Umbilical cord (tissue), 1 donor: ENCODE measurements at regions not wholly inside any gene's neighbourhood (a gene's known extent, or its start where the extent isn't known, plus 50 kb on each side); places are given as distances from the start of the nearest gene placed in this dataset.
A peak's percentile ranks its signal among the peaks of the same experiment; 100 is the strongest.

ENCODE experiments used
- DNase-seq: peaks from one replicate; pipeline ENCODE4 v3.0.0-alpha.2; 2015; ENCODE audit warnings: low spot score

GRCh38 chrX:46301903-46302302, 243.3 kb downstream of the ZNF674 start:
- no peak for DNase-seq

GRCh38 chrX:46298821-46299220, 246.4 kb downstream of the ZNF674 start:
- DNase-seq: no peak

- no peak for DNase-seq
These were observed 249.3 kb downstream of the ZNF674 start for GRCh38 chrX:46295963-46296362.

GRCh38 chrX:46294234-46294633, 251.0 kb downstream of the ZNF674 start:
- no peak for DNase-seq

- no peak for DNase-seq
These were observed 265.3 kb downstream of the ZNF674 start for GRCh38 chrX:46279925-46280313.

GRCh38 chrX:46279214-46279924, 265.9 kb downstream of the ZNF674 start:
- peak; percentile 7 for DNase-seq

- DNase-seq: no peak
These were observed 266.6 kb downstream of the ZNF674 start for GRCh38 chrX:46278572-46278971.

GRCh38 chrX:46268412-46268811, 276.8 kb downstream of the ZNF674 start:
- no peak for DNase-seq

- DNase-seq: no peak
These were observed 281.7 kb downstream of the ZNF674 start for GRCh38 chrX:46263494-46263893.

- DNase-seq: peak; percentile 20
These were observed 282.9 kb downstream of the ZNF674 start for GRCh38 chrX:46262304-46262703.

- no peak for DNase-seq
These were observed 284.7 kb downstream of the ZNF674 start for GRCh38 chrX:46260499-46260898.

- DNase-seq: no peak
These were observed 286.9 kb downstream of the ZNF674 start for GRCh38 chrX:46258356-46258755.

GRCh38 chrX:46257451-46257879, 287.8 kb downstream of the ZNF674 start:
- DNase-seq: no peak

- no peak for DNase-seq
These were observed 288.3 kb downstream of the ZNF674 start for GRCh38 chrX:46256875-46257274.

GRCh38 chrX:46255046-46255445, 290.2 kb downstream of the ZNF674 start:
- no peak for DNase-seq

- DNase-seq: no peak
These were observed 290.6 kb downstream of the ZNF674 start for GRCh38 chrX:46254641-46255040.

- DNase-seq: no peak
These were observed 293.5 kb downstream of the ZNF674 start for GRCh38 chrX:46251755-46252154.

- no peak for DNase-seq
These were observed 295.1 kb downstream of the ZNF674 start for GRCh38 chrX:46250151-46250550.

GRCh38 chrX:46247456-46247855, 297.8 kb downstream of the ZNF674 start:
- DNase-seq: no peak

GRCh38 chrX:46244451-46244850, 300.8 kb downstream of the ZNF674 start:
- no peak for DNase-seq

- DNase-seq: no peak
These were observed 308.8 kb downstream of the ZNF674 start for GRCh38 chrX:46236411-46236810.

GRCh38 chrX:46235778-46236177, 309.4 kb downstream of the ZNF674 start:
- DNase-seq: no peak

- no peak for DNase-seq
These were observed 310.4 kb downstream of the ZNF674 start for GRCh38 chrX:46234775-46235174.

- DNase-seq: no peak
These were observed 316.8 kb downstream of the ZNF674 start for GRCh38 chrX:46228389-46228788.
